OCI-LY1 (cell line): ENCODE measurements at regions not wholly inside any gene's neighbourhood (a gene's known extent, or its start where the extent isn't known, plus 50 kb on each side); places are given as distances from the start of the nearest gene placed in this dataset.

Experiments used
- EZH2 ChIP-seq: fragments of 200-600 bp; sonication (generic), shearing (Covaris generic); IDR thresholded peaks from 2 replicates; pipeline ENCODE4 v1.8.0; 2017; ENCODE audit warnings: borderline replicate concordance, mixed run types, mild to moderate bottlenecking, antibody characterized with exemption, low read length, moderate library complexity, mixed read lengths
- TF ChIP-seq, protein P1 (sequence below): fragments of 200-600 bp; sonication (generic), shearing (Covaris generic); IDR thresholded peaks from 2 replicates; pipeline ENCODE4 v1.5.1; 2017; ENCODE audit warnings: mild to moderate bottlenecking, antibody characterized with exemption, low read length, moderate library complexity, mixed read lengths

DNA sequence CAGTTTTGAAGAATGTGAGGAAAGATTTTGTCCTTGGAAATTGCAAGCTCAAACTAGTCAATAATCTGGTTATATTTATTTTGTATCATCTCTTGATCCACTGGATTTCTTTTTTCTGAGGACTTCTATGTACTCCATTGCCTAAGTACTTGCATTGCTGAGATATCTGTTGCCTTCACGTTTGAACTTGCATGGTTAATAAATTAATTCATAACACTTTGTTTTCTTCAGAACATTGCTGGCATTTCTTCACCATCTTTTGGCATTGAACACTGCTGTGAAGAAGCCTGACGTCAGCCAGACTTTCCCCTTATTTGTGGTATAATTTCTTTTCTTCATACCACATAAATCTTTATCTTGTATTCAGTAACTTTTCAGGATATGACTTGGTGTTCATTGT is 246.0 kb upstream of the KIF2A start:
- no peak for TF ChIP-seq EZH2
- TF ChIP-seq, protein P1, sequence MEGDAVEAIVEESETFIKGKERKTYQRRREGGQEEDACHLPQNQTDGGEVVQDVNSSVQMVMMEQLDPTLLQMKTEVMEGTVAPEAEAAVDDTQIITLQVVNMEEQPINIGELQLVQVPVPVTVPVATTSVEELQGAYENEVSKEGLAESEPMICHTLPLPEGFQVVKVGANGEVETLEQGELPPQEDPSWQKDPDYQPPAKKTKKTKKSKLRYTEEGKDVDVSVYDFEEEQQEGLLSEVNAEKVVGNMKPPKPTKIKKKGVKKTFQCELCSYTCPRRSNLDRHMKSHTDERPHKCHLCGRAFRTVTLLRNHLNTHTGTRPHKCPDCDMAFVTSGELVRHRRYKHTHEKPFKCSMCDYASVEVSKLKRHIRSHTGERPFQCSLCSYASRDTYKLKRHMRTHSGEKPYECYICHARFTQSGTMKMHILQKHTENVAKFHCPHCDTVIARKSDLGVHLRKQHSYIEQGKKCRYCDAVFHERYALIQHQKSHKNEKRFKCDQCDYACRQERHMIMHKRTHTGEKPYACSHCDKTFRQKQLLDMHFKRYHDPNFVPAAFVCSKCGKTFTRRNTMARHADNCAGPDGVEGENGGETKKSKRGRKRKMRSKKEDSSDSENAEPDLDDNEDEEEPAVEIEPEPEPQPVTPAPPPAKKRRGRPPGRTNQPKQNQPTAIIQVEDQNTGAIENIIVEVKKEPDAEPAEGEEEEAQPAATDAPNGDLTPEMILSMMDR, result no peak
